ENCODE measurements at regions not wholly inside any gene's neighbourhood (a gene's known extent, or its start where the extent isn't known, plus 50 kb on each side); places are given as distances from the start of the nearest gene placed in this dataset.
A peak's percentile ranks its signal among the peaks of the same experiment; 100 is the strongest.
"Not testable (repeated sequence)": the region's sequence is repeated elsewhere in the genome, so short reads cannot be mapped to it uniquely, and the experiment has no call there.

DNA sequence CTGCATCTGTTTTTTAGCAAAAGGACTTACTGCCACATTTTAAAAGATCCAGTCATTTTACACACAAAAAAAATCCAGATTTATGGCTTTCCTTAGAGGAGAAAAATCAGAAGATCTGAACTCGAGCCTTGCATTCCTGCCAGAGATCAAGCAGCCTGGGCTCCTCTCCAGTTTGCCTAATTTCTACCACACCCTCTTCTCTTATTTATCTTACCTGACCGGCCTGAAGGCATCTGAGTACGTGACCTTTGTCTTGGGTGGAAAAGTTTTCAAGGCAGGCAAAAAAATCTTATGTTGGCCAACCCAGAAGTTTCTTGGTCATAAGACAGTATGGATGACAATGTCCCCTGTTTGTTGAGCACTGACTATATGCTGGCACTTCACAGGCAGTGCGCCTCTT, 60.3 kb downstream of the CHRD start:
- DNase-seq, result no peak

- no peak for DNase-seq
Measured at GRCh38 chr3:184441202-184441900, 61.5 kb downstream of the CHRD start.

- DNase-seq, result no peak
Measured at GRCh38 chr3:184443364-184443763, 63.5 kb downstream of the CHRD start.

GRCh38 chr3:184443831-184444230, 64.0 kb downstream of the CHRD start:
- DNase-seq, result no peak

DNA sequence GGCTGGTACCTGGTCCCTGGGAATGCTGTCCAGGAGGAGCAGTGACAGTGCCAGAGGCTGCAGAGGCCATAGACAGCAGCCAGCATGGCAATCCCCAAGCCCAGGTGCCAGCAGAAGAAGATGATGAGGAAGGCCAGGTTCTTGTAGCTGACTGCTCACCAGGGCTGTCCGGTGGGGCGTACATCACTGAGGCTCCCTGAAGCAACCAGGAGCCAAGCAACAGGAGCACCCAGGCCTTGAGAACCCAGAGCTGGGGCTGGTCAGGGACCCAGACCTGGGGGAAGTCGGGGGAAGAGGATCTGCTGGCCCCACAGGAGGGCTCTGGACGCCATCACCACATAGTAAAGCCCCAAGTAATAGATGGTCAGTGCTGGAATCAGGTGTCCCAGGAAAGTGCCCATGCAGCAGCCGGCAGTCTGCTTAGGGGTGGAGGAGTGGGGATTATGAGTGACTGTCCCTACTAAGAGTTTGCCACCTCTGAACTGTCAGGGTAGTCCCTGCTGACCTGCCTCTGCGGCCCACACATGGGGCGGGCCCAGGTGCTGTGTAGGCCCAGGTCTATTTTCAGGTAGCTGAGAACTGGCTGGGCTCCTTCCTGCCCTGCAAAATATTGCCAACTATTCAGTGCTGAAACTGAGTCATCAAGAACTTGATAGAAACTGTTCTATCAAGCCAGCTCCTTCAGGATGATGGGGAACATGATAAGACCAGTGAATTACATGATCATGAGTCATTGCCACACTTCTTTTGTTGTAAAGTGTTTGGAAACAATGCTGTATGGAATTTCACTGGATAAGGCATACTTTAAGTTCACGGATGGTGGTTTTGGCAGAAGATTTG, 68.7 kb downstream of the CHRD start:
- no peak for DNase-seq

- no peak for DNase-seq
Measured at GRCh38 chr3:184449161-184449515, 69.3 kb downstream of the CHRD start.

DNA sequence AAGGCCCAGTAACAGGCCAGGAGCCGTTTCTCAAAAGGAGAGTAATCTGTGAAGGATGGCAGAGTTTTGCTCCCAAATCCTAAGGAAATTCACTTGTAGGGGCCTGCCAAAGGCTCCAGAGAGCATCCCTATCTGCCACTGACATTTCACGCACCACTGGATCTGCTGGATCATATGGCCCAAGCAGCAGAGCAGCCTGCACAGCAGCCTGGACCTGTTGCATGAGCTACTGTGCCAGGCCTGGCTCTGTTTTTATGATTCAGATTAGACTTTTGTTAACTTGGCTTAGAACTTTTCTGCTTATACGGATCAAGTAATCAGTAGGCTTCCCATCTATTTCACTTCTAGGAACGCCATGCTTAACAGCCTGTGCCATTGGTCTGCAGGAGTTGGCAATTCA, 70.7 kb downstream of the CHRD start:
- no peak for DNase-seq

- DNase-seq, result no peak
Measured at GRCh38 chr3:184453296-184453695, 73.4 kb downstream of the CHRD start.

DNA sequence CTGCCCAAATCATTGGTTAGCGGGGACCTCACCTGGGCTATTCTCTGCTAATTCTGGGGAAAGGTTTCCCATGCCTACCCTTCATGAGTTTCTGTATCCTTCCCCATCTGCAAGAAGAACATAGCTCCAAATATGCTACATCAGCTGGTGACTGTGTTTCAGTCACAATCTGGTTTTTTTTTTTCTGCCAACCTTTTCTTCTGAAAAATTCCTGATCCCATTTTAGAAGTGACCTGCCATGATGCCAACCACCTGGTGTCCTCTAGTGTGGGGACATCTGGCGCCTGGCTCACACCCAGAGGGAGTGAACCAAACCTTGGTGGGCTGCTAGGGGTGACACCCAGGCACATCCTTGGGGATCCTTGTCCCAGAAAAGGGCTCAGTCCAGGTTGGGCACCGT, 76.1 kb downstream of the CHRD start:
- no peak for DNase-seq

GRCh38 chr3:184456476-184456875, 76.6 kb downstream of the CHRD start:
- no peak for DNase-seq

DNA sequence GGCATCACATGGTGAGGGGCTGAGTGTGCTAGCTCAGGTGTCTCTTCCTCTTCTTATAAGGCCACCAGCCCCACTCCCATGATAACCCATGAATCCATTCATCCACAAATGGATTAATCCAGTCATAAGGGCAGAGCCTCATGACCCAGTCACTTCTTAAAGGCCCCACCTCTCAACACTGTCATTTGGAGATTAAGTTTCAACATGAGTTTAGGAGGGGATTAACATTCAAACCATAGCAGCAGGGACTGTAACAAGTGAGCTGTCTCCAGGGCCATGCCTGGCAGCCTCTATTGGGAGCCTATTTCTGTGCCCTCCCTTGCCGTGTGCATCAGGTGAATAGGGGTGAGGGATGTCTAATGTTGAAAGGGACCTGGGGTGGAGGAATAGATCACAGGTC, 77.5 kb downstream of the CHRD start:
- no peak for DNase-seq

GRCh38 chr3:184457784-184458377, 78.0 kb downstream of the CHRD start:
- not testable (repeated sequence) for DNase-seq

DNA sequence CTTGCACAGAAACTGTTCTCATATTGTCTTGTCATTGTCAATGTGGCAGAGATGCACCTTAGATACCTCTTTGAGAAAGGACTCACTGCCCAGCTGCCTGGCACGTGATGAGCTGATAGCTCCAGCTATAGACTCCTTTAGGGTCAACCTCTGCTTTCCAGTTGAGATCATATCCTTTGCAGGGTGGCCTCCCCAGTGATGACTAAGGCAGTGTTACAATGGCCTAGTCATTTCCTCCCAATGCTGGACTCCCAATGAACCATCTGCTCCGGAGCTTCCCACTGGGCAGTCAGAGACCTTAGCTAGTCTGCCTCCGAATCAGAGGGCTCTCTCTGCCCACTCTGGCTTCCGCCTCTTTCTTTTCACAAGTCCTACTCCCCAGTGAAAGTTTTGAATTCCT, 79.5 kb downstream of the CHRD start:
- DNase-seq, result no peak

GRCh38 chr3:184460276-184460675, 80.4 kb downstream of the CHRD start:
- DNase-seq, result no peak

DNA sequence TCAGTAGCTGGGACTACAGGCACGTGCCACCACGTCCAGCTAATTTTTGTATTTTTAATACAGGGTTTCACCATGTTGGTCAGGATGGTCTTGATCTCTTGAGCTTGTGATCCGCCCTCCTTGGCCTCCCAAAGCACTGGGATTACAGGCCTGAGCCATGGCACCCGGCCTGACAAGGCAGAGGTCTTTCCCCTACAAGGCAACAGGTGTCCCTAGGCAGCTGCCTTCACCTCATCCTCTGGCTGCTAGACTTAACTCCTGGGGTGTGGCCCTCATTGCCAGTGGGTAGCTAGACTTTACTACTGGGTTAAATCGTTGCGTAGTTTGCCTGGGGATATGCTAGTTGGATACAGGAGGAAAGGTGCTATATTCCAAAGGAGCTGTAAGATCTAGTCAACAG, 81.4 kb downstream of the CHRD start:
- DNase-seq, result no peak

GRCh38 chr3:184465883-184466412, 86.1 kb downstream of the CHRD start:
- DNase-seq, result no peak

DNA sequence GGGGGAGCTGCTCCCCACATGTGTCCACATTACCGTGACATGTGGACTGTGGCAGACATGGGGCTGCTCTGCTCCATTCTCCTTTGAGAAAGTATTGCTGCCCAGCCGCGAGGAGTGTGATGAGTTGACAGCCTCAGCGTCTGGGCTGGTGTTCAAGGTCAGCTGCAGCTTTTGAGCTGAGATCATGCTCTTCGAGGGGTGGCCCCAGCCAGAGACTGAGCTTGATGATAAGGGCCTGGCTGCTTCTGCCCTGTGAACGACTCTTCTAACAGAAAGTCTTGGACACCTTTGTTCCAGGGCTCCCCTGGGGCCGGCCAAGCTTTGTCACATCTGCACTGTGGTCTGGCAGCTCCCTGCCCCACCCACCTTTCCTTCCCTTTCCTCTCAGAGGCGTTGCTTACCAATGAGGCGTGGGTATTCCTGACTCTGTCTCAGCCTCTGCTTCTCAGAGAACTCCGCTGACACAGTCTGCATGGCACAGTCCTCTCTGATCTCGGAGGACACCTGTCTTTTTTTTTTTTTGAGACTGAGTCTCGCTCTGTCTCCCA, 86.6 kb downstream of the CHRD start:
- peak; percentile 45 for DNase-seq

GRCh38 chr3:184467171-184467570, 87.3 kb downstream of the CHRD start:
- DNase-seq, result no peak

DNA sequence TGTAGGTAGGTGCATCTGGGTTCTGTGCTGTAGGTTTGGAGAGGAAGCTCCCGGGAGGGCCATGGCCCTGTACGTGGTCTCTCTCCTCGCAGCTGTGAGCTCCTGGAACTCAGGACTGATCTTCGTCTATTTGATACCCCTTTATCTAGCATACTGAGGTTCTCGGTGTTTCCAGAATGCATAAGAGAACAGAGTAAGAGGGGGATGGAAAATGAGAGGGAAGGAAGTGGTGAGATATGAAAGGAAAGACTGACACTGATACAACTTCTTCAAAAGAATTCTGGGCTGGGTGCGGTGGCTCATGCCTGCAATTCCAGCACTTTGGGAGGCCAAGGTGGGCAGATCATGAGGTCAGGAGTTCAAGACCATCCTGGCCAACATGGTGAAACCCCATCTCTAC, 90.7 kb downstream of the CHRD start:
- no peak for DNase-seq

- DNase-seq, result no peak
Measured at GRCh38 chr3:184471439-184471838, 90.1 kb upstream of the EPHB3 start.

- no peak for DNase-seq
Measured at GRCh38 chr3:184472723-184473428, 88.7 kb upstream of the EPHB3 start.

- no peak for DNase-seq
Measured at GRCh38 chr3:184474897-184475296, 86.7 kb upstream of the EPHB3 start.

DNA sequence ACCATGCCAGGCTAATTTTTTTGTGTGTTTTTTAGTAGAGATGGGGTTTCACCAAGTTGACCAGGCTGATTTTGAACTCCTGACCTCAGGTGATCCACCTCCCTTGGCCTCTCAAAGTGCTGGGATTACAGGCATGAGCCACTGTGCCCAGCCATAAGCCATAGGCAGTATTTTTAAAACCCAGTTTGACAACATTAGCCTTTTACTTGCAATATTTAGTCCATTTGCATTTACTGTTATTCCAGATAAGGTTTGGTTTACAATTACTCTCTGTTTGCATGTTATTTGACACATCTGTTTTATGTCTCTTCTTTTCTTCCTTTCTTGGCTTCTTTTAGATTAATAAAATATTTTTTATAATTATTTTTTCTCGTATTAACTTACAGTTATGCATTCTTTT, 83.6 kb upstream of the EPHB3 start:
- DNase-seq, result no peak

All from NCI-H187 treated with DMSO at 0.1 percent for 48 hours (cell line).